ENCODE measurements at regions not wholly inside any gene's neighbourhood (a gene's known extent, or its start where the extent isn't known, plus 50 kb on each side); places are given as distances from the start of the nearest gene placed in this dataset.

- no peak overlapping the region for H2AFZ ChIP-seq (ENCODE audit: low read depth, low read length, poor library complexity, severe bottlenecking)
- H3K79me2 ChIP-seq (ENCODE audit: insufficient read depth, low read length), result no peaks in the 10 kb centered on the region
- TF ChIP-seq POLR2A (IDR thresholded peaks at IDR 0.05; ENCODE audit: borderline replicate concordance, extremely low read depth, insufficient read depth, insufficient read length), result no peak
- no peak for TF ChIP-seq POLR2AphosphoS5 (IDR thresholded peaks at IDR 0.05; ENCODE audit: low read depth, low read length)
- no peak for TF ChIP-seq EZH2 (IDR thresholded peaks at IDR 0.05)
- TF ChIP-seq EGR1 (IDR thresholded peaks at IDR 0.05; ENCODE audit: low read depth), result no peak
- H3K9me2 ChIP-seq (ENCODE audit: insufficient read depth), result no peaks in the 10 kb centered on the region
- H4K20me1 ChIP-seq (ENCODE audit: insufficient read depth), result no peaks in the 10 kb centered on the region
- no peak overlapping the region for H3K4me2 ChIP-seq (ENCODE audit: low read length)
- POLR2A ChIA-PET, result interaction anchor here (0.6 kb wide), 1 partner anchor 12 kb away, joined by 3 read pairs; no protein-coding TSS in a partner anchor
- no peaks in the 10 kb centered on the region for H3K27me3 ChIP-seq (ENCODE audit: insufficient read depth, low read length)
- RAD21 ChIA-PET (ENCODE audit: low non-redundant PET in 1 of 2, low total read pairs in 2 of 2, uncharacterized antibody in 2 of 2, unreplicated experiment in 2 of 2), result no interaction called here
- ATAC-seq (no peak), DNase-seq (ENCODE audit: low read depth, low spot score) (no peak)
- no peak overlapping the region for H3K27ac ChIP-seq (ENCODE audit: low read depth, low read length)
- no peak overlapping the region for H3K9ac ChIP-seq (ENCODE audit: low read length)
- no TSS peak for BruUV-seq (replicated peaks)
- H3K4me3 ChIP-seq (replicated peaks in 1 of 2; ENCODE audit: low read depth in 1 of 2, low read length in 2 of 2), result no peak overlapping the region
- H3K4me1 ChIP-seq (ENCODE audit: control insufficient read depth in 1 of 2, insufficient read depth in 2 of 2, low read length in 2 of 2), result no peaks in the 10 kb centered on the region; a peak in 1 of 4 replicates
- H3K9me3 ChIP-seq (ENCODE audit: control insufficient read depth in 1 of 2, insufficient read depth in 1 of 2, low read depth in 1 of 2, low read length in 2 of 2), result peaks cover 0 to 3% of the 10 kb centered on the region in 2 experiments; a peak in 1 of 4 replicates
- CTCF ChIA-PET, result no interaction called here
- no peaks in the 10 kb centered on the region for H3K36me3 ChIP-seq (ENCODE audit: control insufficient read depth in 1 of 2, insufficient read depth in 2 of 2, low read length in 2 of 2)
- intact Hi-C loops (cut with micrococcal nuclease), result no loop called here
Measured at GRCh38 chr11:70544067-70544773, 145.9 kb downstream of the CTTN start.

GRCh38 chr11:70544774-70545609, 146.7 kb downstream of the CTTN start:
- Histone ChIP-seq H3K27ac (ENCODE audit: low read depth, low read length) (no peak overlapping the region), H3K9ac (ENCODE audit: low read length) (no peak overlapping the region), H3K4me2 (ENCODE audit: low read length) (no peak overlapping the region), H3K9me3 (ENCODE audit: control insufficient read depth in 1 of 2, insufficient read depth in 1 of 2, low read depth in 1 of 2, low read length in 2 of 2) (peaks cover 0 to 3% of the 10 kb centered on the region in 2 experiments; a peak in 1 of 4 replicates), H3K27me3 (ENCODE audit: insufficient read depth, low read length) (no peaks in the 10 kb centered on the region), H3K4me1 (ENCODE audit: control insufficient read depth in 1 of 2, insufficient read depth in 2 of 2, low read length in 2 of 2) (no peaks in the 10 kb centered on the region; a peak in 1 of 4 replicates), H3K9me2 (ENCODE audit: insufficient read depth) (no peaks in the 10 kb centered on the region), H4K20me1 (ENCODE audit: insufficient read depth) (no peaks in the 10 kb centered on the region), H2AFZ (ENCODE audit: low read depth, low read length, poor library complexity, severe bottlenecking) (no peak overlapping the region), H3K79me2 (ENCODE audit: insufficient read depth, low read length) (no peaks in the 10 kb centered on the region), H3K36me3 (ENCODE audit: control insufficient read depth in 1 of 2, insufficient read depth in 2 of 2, low read length in 2 of 2) (no peaks in the 10 kb centered on the region), H3K4me3 (replicated peaks in 1 of 2; ENCODE audit: low read depth in 1 of 2, low read length in 2 of 2) (no peak overlapping the region)
- TF ChIP-seq MAX (IDR thresholded peaks at IDR 0.05), result no peak
- TF ChIP-seq ATF3 (IDR thresholded peaks at IDR 0.05), result no peak
- no peak for TF ChIP-seq JUND (IDR thresholded peaks at IDR 0.05)
- TF ChIP-seq ELF1 (IDR thresholded peaks at IDR 0.05; ENCODE audit: borderline replicate concordance, low read depth), result no peak
- TF ChIP-seq FOSL1 (IDR thresholded peaks at IDR 0.05; ENCODE audit: low read depth), result no peak
- no peak for TF ChIP-seq EZH2phosphoT487 (IDR thresholded peaks at IDR 0.05; ENCODE audit: borderline replicate concordance)
- TF ChIP-seq YY1 (IDR thresholded peaks at IDR 0.05; ENCODE audit: extremely low read depth, insufficient replicate concordance, low read depth, low read length), result no peak
- no peak for TF ChIP-seq ZFX (IDR thresholded peaks at IDR 0.05)
- no peak for TF ChIP-seq EGR1 (IDR thresholded peaks at IDR 0.05; ENCODE audit: low read depth)
- no peak for TF ChIP-seq EZH2 (IDR thresholded peaks at IDR 0.05)
- TF ChIP-seq RAD21 (IDR thresholded peaks at IDR 0.05; ENCODE audit: low read depth), result no peak
- TF ChIP-seq CEBPB (IDR thresholded peaks at IDR 0.05; ENCODE audit: low read depth), result no peak
- TF ChIP-seq SRF (IDR thresholded peaks at IDR 0.05; ENCODE audit: low read depth), result no peak
- TF ChIP-seq CTCF (IDR thresholded peaks at IDR 0.05 in 2 of 3, conservative IDR thresholded peaks at IDR 0.05 in 1 of 3; ENCODE audit: borderline replicate concordance in 1 of 3, insufficient read depth in 1 of 3, low read depth in 2 of 3, low read length in 2 of 3), result no peak
- no peak for TF ChIP-seq CBX3 (IDR thresholded peaks at IDR 0.05; ENCODE audit: low read depth)
- ChIA-PET RAD21 (ENCODE audit: low non-redundant PET in 1 of 2, low total read pairs in 2 of 2, uncharacterized antibody in 2 of 2, unreplicated experiment in 2 of 2) (no interaction called here), CTCF (interaction anchor here (1.0 to 1.4 kb wide), 2 partner anchors 23 to 62 kb away, joined by 3 read pairs; no protein-coding TSS in a partner anchor), POLR2A (no interaction called here)
- no TSS peak for BruUV-seq (replicated peaks)
- no peak for DNase-seq (ENCODE audit: low read depth, low spot score)
- intact Hi-C loops (cut with micrococcal nuclease), result no loop called here
- no peak for ATAC-seq
